NCI-H1930 (cell line): ENCODE measurements at regions not wholly inside any gene's neighbourhood (a gene's known extent, or its start where the extent isn't known, plus 50 kb on each side); places are given as distances from the start of the nearest gene placed in this dataset.

ENCODE experiments used
- DNase-seq, 2 experiments: peaks; one replicate each; lab custom pipeline; 2025; lab: John Stamatoyannopoulos, UW

DNA sequence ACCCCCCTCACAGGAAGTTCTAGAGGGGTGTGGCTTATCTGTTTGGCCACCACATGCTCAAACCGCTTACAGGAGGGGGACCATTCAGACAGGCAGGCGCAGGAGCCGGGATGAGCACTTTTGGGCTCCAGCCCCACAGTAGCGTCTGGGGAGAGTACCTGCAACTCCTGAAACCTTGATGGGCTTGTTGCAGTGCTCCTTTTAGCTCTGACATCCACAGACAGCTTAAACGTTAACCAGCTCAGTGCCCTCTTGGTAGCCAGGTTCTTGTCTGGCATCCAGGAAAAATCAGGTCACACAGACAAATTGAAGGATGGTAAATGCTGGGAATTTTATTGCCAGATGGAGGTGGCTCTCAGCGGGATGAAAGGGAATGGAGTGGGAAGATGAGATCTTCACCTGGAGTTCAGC is 326.3 kb downstream of the ETS1 start:
- DNase-seq = no peak

GRCh38 chr11:128260398-128260797 is 327.0 kb downstream of the ETS1 start:
- DNase-seq = no peak

- DNase-seq = no peak
Measured at GRCh38 chr11:128259816-128260215, 327.5 kb downstream of the ETS1 start.

DNA sequence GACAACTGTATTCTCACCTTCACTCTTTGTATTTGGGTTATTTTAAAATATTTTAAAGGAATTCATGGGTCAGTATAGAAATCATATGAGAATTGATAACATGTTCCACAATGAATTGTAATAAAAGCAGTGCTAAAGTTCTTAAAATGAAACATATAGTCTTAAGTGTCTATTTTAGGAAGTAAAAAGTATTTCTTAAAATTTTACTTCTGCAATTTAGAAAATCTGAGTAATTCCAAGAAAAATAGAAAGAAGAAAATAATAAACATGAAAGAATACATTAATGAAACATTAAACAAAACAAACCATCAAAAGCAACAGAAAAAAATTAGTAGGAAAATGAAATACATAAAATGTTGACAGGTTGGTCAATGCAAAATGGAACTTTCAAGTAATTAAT is 332.4 kb downstream of the ETS1 start:
- no peak for DNase-seq

DNA sequence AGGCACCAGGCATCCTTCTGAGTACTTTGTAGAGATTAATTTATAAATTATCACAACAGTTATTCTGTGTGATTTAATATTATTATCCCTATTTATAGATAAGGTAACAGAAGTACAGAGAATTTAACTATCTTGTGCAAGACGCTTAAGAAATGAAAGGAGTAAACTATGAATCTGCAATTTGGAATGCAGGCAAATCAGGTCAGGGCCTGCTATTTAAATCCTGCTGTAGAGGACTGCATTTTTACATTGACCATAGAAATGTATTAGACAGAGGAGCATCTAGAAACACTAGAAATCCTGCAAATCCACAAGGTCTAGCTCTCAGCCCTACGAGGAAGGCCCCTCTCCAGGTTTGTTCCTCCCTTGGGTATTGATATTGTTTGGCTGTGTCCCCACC is 336.2 kb downstream of the ETS1 start:
- no peak for DNase-seq

- DNase-seq = no peak
Measured at GRCh38 chr11:128250482-128250881, 336.9 kb downstream of the ETS1 start.

GRCh38 chr11:128246810-128247594 is 340.4 kb downstream of the ETS1 start:
- DNase-seq = no peak

DNA sequence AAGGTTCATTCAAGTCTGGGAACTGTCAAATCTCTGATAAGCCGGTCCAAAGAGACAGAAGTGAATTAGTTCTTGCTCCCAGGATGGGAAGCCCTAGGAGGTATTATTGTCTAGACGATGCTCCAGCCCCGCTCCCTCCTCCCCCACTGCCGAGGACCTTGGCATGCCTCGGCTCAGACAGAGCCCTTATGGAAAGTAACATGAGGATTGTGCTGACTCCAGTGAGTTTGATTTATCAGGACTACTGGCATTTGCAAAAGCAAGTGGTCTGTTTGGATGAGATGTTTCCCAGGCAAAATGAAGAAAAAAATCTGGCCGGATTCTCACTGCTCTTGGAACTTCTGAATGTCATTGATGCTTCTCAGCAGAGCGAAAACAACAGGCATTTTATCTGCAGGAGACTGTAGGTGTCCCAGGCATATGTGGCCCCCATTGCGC is 341.0 kb downstream of the ETS1 start:
- no peak for DNase-seq

DNA sequence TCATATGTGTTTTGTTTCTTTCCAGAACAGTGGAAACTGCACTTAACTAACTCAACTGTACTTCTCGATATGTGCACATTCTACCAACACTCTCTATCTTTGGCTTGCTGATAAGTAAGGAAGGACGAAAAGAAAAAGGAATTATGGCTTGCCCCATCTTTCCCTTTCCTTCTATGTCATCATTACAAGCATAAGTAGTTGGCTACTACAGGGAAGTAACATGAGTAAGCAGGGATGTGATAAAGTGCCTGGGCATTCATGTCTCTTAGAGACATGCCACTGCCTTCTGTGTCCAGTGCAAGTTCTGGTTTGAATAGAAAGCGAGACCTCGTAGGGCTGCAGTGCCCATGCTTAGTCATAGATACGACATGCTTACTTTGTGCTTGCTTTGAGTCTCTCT is 342.5 kb downstream of the ETS1 start:
- no peak for DNase-seq

GRCh38 chr11:128242451-128242850 is 344.9 kb downstream of the ETS1 start:
- no peak for DNase-seq

DNA sequence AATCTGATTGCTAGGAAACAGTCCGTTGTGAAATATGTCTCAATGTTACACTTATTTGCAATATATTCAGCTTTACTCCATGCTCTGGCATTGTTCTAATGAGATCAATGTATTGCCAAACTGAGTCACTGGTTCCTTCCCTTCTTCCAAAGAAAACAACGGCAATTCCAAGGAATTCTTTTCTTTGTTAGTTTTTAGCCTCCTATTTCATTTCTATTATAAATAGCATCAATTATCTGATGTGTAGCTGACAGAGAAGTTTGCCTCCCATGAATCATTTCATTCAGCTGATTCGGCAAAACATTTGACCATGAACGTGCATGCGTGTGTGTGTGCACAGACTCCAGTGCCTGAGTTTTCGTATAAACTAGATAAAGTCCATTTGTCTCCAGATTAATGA is 346.8 kb downstream of the ETS1 start:
- DNase-seq = no peak

DNA sequence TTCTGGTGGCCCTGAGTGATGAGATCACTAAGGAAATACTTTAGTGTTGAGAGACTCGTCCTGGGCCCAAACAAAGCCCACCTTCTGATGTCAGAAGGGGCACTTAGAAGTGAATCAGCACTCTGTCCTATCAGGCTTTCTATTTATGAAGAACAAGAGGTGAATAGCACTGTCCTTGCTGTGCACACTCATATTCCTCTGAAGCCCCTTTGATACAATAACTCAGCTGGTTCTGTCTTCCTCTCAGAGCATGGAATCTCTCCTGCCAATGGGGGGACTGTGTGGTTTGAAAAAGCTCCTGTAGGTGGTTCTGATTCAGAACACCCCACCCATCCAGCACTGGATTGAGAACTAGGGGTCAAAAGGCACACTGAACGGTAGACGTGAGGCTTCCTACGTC is 348.1 kb downstream of the ETS1 start:
- no peak for DNase-seq

GRCh38 chr11:128238521-128239265 is 348.7 kb downstream of the ETS1 start:
- no peak for DNase-seq

- no peak for DNase-seq
Measured at GRCh38 chr11:128236506-128237498, 350.6 kb downstream of the ETS1 start.

DNA sequence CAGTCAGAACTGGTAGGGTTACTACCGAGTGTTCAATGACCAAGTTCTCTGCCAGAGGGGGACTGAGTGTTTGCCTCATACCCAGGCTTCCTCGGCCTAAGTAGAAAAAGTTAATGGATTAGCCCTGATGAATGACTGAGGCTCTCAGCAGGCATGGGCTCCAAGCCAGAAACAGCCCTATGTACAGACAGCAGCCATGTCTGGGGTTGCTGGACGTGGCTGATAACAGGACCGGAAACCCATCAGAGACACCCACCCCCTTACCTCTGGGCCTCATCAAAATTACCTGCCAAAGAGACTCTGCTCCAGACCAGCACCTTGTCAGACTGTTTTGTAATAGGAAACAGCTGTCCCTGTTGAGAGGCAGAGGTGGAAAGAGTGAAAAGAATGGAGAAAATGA is 351.4 kb downstream of the ETS1 start:
- DNase-seq = no peak

- DNase-seq = no peak
Measured at GRCh38 chr11:128235426-128235825, 351.9 kb downstream of the ETS1 start.

- no peak for DNase-seq
Measured at GRCh38 chr11:128234143-128234542, 353.2 kb downstream of the ETS1 start.

DNA sequence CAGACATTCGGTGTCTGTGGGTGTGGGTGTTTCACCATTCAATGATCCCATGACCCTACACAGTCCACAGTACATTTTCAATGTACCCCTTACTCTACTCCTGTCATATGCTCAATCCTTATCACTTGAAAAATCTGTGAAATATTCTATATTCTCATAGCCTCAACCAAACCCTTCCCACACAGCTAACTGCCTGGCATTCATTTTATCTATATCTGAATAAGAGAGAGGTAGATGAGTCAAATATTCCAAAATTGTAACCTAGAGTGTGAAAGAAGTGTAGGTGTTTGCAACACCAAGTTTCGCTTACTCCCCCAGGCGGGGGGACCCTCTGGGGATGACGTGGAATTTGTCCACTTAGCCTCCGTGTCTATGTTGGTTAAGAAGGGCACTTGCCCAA is 354.8 kb downstream of the ETS1 start:
- DNase-seq = no peak

- no peak for DNase-seq
Measured at GRCh38 chr11:128231845-128232410, 355.4 kb downstream of the ETS1 start.

GRCh38 chr11:128227466-128227865 is 359.9 kb downstream of the ETS1 start:
- DNase-seq = no peak

DNA sequence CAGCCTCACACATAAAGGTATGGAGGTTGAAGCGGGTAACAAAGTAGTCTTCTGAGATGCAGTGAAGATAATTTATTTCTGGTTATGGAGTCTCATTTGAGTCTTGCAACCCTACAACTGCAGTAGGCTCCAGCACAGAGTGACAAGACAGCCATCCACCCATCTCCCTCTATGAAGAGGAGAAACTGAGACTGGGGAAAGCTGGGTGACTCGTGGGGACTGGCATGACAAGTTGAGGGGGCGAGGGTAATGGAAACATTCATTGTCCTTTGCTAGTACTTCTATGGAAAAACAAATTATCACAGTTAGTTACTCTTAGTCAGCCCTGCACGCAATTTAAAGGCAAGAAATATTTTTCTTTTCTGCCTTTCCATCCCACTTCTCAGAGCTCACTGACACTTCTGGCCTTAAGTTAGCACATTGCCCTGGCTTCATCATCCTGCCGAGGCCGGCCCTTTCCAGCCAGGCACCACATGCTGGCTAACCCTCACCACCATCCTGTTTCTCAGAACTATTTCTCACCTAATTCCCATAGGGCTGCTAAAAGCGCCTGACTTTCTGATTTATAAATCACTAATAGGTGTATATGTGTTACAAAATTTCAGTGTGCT is 361.1 kb downstream of the ETS1 start:
- DNase-seq = no peak
